DMS 273 (cell line): ENCODE measurements at regions not wholly inside any gene's neighbourhood (a gene's known extent, or its start where the extent isn't known, plus 50 kb on each side); places are given as distances from the start of the nearest gene placed in this dataset.
"Not testable (repeated sequence)": the region's sequence is repeated elsewhere in the genome, so short reads cannot be mapped to it uniquely, and the experiment has no call there.

Experiments
- DNase-seq: peaks from one replicate; lab custom pipeline; 2025; ENCODE audit not compliant: unreplicated experiment; lab: John Stamatoyannopoulos, UW

DNA sequence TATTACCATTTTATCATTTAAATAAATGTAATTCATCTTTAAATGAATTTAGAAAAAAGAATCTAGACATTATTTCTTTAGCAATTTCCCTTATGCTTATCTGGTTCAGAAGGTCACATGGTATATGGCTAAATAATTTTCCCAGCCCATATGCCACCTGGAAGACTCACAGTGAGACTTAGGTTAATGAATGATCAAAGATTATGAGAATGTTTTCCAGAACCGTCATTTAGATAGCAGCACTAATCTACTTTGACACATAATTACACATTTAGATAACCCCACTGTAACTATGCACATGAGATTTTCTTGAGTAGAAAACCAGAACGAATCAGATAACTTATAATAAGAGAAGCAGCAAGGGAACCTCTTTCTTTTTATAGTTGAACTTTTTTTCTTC lies 124.9 kb upstream of the CCDC180 start:
- DNase-seq, result peak; percentile 3

DNA sequence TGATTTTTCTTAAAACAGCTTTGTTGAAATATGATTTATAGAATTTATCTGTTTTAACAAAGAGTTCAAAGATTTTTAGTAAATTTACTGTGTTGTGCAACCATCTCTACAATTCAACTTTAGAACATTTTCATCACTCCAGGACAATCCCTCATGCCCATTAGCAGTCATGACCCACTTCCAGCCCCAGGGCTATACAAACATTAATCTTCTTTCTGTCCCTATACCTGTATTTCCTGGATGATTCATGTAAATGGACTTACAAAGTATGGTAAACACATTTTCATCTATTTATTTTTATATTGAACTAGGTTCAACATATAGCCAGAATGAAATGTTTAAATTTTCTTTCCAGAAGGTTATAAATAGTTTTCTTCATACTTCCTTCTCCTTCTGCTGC lies 127.8 kb upstream of the CCDC180 start:
- no peak for DNase-seq

DNA sequence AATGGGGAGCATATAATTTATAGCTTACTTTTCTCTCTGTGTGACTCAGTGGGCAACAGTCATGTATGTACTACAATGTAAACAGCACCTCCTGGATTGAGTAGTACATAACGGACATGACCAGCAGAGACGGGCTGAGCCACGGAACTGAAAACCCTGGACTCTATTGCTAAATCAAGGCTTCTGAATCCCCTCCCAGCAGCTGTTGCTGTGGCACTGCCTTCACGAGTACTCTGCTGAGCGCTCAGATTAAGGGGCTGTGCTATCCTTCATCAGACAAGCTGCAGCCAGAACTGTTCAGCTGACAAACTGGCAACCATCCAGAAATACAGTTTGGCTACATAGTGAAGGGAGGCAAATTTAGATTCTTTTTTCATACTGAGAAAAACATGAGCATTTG lies 131.3 kb upstream of the CCDC180 start:
- DNase-seq, result peak; percentile 77

DNA sequence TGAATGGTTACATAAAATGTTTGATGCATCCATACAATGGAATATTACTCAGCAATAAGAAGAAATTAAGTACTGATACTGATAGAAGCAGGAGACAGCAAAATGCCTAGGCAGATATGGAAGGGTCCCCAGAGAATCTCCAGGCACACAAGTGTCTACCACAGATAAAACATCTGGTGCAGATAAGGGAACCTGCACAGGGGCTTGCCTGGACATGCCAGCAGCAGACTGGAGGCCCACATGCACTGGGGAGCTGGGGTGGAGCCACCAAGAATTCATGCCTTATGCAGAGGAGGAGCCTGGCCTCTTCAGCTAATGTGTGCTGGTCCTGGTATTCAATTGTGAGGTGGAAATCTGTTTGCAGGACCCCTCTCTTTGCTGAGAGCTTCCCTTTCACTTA lies 129.2 kb upstream of the CTSV start:
- peak; percentile 75 for DNase-seq

DNA sequence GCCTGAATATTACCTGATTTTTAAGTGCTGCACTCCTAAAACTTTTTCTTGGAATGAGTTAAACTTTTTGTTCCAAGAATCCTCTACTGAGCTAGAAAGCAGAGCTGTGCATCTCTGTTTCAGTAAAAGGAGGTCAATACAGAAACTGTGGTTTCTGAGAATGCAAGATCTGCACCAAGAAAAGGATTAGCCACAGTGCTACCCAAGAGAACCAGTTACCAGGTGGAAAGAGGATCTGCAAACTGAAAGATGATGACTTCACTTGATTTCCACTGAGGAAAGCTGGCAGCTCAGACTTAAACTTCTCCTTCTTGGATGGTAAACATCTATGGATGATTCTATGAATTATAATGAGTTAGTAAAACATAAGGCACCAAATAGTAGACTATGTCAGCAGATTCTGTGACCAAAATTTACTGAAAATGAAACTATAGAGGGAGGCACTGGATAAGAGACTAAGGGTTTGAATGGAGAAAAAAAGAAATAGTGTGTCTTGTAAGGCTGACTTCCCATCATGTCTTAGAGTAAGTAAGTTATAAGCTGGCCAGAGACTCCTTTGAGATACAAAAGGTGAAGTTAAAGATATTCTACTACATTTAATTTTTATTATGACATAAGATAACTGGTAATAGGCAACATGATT lies 127.7 kb upstream of the CTSV start:
- DNase-seq, result not testable (repeated sequence)

DNA sequence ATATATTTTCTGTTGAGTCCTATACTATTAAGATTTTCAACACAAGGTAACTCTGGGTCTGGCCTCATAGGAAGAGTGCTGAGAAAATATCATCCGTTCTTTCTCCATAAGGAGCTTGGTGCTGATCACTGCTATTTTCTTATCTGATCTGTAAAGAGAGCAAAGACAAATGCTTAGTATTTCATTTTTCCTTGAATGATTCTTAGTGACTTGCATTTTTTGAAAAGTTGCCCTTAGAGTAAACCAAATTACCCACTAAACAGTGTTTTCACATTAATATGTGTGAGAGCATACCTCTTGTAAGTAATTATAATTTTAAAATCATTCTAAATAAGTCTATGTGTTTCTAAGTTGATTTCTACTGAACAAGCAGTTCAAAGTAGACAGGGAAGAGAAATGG lies 121.3 kb upstream of the CTSV start:
- no peak for DNase-seq

DNA sequence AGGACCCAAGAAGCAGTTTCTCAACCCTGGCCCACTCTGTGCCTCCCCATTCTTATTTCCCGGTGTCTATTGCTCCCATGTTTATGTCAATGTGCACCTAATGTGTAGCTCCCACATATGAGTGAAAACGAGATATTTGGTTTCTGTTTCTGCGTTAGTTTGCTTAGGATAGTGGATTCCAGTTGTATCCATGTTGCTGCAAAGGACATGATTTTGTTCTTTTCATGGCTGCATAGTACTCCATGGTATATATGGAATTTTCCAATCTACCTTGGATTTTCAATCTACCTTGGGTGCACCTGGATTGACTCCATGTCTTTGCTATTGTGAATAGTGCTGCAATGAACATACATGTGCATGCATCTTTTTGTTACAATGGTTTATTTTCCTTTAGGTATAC lies 119.8 kb upstream of the CTSV start:
- not testable (repeated sequence) for DNase-seq

DNA sequence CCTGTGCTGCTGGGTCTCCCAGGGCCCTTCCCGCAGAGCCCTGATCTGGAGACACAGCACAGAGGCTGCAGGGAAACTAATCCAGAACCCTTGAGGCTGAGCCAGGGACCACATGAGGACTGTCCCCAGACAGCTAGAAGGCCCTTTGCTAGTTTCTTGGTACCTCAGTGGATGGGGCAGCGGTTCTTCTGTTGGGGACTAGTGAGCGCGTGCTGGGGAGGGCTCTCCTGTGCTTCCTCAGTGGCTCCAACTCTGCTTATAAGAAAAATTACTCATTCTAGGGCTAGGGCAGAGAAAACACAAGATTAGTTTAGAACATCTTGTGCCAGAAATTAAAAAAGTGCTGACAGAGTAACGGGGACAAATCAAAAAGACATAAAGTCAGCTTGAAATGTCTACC lies 116.5 kb upstream of the CTSV start:
- DNase-seq, result not testable (repeated sequence)

DNA sequence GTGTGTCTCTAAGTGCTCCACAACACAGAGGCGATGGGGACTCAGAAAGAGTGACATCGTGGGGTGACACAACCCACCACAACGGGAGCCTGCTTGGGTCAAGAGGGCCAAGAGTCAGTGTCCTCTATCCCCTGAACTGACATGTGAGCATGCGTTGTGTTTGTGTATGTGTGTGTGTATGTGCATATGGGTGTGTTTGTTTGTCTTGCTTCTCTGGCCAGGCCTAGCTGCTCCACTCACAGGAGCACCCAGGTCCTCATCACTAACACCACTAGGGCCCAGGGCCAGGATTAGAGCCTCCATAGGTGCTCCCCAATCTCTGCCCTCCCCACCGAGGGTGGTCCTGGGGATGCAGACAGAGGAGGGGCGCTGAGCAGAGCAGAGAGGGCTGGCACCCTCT lies 115.0 kb upstream of the CTSV start:
- no peak for DNase-seq

DNA sequence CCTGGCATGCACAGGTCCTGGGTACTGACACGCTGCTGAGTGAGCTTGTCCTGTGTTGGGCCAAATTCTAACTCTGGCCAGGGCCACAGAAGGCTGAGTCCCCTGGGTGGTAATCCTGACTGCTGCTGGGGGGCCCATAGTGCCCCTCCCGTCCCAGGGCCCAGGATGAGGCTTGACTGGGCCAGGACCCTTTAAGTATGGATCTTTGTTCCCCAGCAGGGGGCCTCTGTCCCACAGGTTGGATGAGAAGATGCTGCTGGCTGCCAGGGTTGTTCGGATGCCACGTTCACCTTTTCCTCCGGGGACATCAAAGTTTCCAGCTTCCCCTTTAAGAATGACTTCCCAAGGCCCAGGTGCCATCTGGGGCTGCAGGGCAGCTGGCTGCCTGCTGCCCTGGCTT lies 114.2 kb upstream of the CTSV start:
- peak; percentile 15 for DNase-seq

DNA sequence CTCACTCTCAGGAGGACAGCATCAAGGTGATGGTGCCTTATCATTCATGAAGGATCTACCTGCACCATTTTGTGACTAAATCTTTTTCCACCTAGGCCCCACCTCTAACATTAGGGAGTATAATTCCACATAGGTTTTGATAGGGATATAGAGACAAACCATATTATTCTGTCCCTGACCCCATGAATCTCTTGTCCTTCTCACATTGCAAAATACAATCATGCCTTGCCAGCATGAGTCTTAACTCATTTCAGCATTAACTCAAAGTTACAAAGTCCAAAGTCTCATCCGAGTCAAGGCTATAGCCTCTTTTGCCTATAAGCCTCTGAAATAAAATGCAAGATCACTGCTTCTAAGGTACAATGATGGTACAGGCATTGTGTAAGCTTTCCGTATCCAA lies 111.5 kb upstream of the CTSV start:
- DNase-seq, result not testable (repeated sequence)

DNA sequence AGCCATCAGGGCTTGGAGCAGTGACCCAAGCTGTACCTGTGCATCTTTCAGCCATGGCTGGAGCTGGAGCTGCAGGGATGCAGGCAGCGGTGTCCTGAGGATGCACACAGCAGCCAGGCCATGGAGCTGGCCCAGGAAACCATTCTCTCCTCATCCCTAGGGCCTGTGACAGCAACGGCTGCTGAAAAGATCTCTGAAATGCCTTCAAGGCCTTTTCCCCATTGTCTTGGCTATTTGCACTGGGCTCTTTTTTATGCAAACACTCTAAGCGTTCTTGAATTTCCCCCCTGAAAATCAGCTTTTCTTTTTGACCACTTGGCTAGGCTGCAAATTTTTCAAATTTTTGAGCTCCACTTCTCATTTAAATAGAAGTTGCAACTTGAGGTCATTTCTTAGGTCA lies 109.5 kb upstream of the CTSV start:
- not testable (repeated sequence) for DNase-seq

DNA sequence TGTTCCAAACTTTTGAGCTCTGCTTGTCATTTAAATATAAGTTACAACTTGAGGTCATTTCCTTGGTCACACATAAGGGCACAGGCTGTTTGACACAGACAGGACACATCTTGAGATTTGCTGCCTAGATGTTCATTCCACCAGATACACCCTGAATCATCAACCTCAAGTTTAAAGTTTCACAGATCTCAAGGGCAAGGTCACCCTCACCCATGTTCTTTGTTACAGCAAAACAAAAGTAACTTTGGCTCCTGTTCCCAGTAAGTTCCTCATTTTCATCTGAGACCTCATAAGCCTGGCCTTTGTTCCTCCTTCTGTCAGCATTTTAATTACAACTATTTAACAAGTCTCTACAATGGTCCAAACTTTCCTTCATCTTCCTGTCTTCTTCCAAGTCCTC lies 106.7 kb upstream of the CTSV start:
- DNase-seq, result not testable (repeated sequence)

DNA sequence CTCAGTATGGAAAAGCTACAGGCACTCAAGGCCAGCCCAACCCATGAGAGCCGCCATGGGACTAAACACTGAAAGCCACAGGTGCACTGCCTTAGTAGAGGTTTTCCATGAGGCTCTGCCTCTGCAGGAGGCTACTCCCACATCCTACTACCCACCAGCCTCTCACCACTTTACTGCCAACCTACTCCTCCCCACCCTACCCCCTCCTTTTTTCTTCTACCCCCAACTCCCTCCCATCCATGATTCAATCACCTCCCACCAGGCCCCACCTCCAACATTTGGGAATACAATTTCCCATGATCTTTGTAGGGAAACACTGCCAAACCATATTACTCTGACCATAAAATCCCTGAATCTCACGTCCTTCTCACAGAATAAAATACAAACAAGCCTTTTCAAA lies 101.6 kb upstream of the CTSV start:
- DNase-seq, result no peak

DNA sequence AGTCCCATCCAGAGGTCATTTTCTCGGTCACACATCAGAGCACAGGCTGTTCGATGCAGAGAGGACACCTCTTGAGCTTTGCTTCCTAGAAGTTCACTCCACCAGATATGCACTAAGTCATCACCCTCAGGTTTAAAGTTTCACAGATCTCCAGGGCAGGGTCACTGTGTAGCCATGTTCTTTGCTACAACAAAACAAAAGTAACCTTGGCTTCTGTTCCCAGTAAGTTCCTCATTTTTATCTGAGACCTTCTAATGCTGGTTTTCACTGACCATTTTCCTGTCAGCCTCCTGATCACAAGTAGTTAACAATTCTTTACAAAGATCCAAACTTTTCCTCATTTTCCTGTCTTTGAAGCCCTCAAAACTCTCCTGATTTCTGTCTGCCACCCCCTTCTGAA lies 97.5 kb upstream of the CTSV start:
- DNase-seq, result no peak

DNA sequence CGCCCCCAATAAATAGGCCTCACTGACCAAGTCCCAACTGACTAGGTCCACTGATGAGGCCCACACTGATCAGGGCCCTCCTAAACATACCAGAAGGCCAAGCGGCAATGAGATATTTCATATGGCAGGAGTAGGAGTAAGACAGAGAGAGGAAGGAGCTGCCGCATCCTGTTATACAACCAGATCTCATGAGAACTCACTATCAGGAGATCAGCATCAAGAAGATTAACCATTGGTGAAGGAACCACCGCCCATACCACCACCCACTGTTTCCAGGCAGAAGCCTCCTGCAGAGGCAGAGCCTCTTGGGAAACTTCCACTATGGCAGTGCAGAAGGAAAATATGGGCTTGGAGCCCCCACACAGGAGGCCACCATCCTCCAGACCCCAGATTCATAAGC lies 95.0 kb upstream of the CTSV start:
- not testable (repeated sequence) for DNase-seq

DNA sequence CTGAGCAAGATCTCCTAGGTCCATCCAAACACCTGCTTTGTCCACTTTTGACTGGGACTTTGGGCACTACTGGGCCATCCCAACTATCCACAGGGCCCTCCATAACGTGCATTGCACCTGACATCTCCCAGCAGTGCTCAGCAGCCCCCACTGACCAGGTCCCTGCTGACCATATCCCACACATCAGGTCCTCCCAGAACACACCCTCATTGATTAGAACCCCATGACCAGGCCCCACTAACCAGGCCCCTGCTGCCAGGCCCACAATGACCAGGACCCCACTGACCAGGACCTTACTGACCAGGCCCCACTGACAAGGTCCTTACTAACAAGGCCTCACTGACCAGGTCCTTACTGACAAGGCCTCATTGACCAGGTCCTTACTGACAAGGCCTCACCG lies 93.9 kb upstream of the CTSV start:
- no peak for DNase-seq

DNA sequence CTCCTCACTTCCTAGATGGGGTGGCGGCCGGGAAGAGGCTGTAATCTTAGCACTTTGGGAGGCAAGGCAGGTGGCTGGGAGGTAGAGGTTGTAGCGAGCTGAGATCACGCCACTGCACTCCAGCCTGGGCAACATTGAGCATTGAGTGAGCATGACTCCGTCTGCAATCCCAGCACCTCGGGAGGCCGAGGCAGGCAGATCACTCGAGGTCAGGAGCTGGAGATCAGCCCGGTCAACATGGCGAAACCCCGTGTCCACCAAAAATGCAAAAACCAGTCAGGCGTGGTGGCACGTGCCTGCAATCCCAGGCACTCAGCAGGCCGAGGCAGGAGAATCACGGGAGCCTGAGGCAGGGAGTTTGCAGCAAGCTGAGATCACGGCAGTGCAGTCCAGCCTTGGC lies 91.9 kb upstream of the CTSV start:
- DNase-seq, result not testable (repeated sequence)

DNA sequence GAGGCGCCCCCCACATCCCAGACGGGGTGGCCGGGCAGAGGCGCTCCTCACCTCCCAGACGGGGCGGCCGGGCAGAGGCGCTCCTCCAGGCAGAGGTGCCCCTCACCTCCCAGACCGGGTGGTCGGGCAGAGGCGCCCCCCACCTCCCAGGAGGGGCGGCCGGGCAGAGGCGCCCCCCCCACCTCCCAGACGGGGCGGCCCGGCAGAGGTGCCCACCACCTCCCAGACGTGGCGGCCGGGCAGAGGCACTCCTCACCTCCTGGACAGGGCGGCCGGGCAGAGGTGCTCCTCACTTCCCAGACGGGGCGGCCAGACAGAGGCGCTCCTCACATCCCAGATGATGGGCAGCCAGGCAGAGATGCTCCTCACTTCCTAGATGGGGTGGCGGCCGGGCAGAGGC lies 91.4 kb upstream of the CTSV start:
- DNase-seq, result not testable (repeated sequence)

DNA sequence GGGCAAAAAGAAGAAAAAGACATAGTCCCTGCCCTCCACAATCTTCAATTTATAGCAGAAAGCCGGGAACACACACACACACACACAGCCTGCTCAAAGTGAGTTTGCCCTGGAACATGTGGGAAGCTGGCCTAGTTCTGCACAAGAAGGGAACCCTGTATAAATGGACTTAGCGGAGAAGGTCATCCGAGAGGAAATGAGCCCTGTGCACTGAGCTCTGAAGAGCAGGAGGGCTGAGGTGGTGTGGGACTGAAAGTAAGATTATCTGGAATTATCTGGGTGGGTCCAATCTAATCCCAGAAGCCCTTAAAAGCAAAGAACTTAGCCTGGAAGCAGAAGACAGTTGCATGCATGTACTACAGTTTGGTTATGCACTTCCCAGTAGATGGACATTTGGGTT lies 90.0 kb upstream of the CTSV start:
- no peak for DNase-seq

DNA sequence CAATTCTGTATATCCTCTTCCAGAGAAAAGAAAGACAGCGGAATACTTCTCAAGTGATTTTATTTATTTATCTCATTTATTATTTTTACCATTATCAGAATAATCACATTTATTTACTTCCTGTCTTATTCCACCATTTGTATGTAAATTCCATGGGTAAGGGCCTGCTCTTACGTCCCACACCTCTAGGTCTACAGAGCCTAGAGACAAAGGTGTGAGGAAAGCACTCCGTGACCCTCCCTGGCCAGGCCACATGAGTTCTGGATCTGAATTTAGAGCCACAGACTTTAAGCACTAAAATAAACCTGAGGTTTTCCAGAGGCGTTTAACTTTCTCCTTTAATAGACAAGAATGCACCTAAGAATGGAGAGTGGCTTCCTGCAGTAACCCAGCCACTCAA lies 85.3 kb upstream of the CTSV start:
- DNase-seq, result no peak

DNA sequence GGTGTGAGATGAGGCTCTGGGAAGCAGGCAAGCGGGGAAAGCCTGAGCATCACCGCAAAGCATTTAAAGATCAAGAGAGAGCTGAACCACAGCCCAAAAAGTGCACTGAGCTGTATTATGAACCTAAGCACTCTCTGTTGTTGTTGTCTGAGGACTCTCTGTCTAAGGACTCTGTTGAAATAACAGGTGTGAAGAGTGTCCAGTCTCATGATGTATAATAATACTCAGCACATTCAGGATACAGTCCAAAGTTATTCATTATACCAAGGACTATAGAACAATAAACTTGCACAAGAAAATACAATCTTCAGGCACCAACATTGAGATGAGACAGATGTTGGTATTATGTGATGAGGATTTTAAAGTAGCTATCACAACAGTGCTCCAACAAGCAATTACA lies 71.8 kb upstream of the CTSV start:
- no peak for DNase-seq

DNA sequence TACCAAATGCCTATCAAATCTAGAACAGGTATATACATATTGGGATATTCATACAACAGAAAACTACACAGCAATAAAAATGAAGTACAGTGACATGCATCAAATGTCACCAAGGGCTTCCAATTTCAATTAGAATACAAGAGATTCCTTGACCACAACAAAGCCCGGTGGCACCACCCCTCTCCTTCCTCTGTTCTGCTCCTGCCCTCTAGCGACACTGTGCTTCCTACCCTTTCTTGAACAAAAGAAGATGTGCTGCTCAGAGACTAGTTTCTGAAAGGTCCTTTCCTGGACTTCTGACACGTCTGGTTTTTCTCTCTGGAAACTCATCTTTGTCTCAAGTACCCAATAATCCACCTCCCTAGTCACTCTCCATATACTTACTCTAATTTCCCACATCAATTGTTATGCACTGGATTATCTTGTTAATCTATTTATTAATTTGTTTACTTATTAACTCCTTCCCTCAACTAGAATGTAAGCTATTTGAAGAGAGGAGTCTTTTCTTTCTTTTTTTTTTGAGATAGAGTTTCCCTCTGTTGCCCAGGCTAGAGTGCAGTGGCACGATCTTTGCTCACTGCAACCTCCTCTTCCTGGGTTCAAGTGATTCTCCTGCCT lies 70.4 kb upstream of the CTSV start:
- peak; percentile 38 for DNase-seq
